RWPE1 (cell line): ENCODE measurements at regions not wholly inside any gene's neighbourhood (a gene's known extent, or its start where the extent isn't known, plus 50 kb on each side); places are given as distances from the start of the nearest gene placed in this dataset.

Experiments used
- CTCF ChIA-PET: fragments of 350-600 bp; sonication (Branson Sonifier 250); formaldehyde crosslinking; extraction: SDS; loops from one replicate; lab custom pipeline; 2021; lab: Yijun Ruan, JAX
- POLR2A ChIA-PET: fragments of 400-600 bp; formaldehyde crosslinking; extraction: SDS; loops from one replicate; lab custom pipeline; 2020; ENCODE audit warnings: antibody characterized with exemption; ENCODE audit not compliant: low non-redundant PET; lab: Yijun Ruan, JAX
- DNase-seq: peaks from one replicate; pipeline ENCODE4 v3.0.0; 2012; ENCODE audit warnings: low spot score
- H3K27ac ChIP-seq: fragments of 450-650 bp; 2 replicates; pipeline ENCODE4 v1.5.1; 2017
- TF ChIP-seq, protein P1 (sequence below): fragments of 450-650 bp; conservative IDR thresholded peaks from 2 replicates; pipeline ENCODE4 v1.5.1; 2017; ENCODE audit warnings: low read depth, mild to moderate bottlenecking

- CTCF ChIA-PET = no interaction called here
- no peak for DNase-seq
- no peak overlapping the region for H3K27ac ChIP-seq
- POLR2A ChIA-PET = no interaction called here
- TF ChIP-seq, protein P1, sequence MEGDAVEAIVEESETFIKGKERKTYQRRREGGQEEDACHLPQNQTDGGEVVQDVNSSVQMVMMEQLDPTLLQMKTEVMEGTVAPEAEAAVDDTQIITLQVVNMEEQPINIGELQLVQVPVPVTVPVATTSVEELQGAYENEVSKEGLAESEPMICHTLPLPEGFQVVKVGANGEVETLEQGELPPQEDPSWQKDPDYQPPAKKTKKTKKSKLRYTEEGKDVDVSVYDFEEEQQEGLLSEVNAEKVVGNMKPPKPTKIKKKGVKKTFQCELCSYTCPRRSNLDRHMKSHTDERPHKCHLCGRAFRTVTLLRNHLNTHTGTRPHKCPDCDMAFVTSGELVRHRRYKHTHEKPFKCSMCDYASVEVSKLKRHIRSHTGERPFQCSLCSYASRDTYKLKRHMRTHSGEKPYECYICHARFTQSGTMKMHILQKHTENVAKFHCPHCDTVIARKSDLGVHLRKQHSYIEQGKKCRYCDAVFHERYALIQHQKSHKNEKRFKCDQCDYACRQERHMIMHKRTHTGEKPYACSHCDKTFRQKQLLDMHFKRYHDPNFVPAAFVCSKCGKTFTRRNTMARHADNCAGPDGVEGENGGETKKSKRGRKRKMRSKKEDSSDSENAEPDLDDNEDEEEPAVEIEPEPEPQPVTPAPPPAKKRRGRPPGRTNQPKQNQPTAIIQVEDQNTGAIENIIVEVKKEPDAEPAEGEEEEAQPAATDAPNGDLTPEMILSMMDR = no peak
These were observed 322.3 kb downstream of the GBE1 start for GRCh38 chr3:81439108-81439507.

DNA sequence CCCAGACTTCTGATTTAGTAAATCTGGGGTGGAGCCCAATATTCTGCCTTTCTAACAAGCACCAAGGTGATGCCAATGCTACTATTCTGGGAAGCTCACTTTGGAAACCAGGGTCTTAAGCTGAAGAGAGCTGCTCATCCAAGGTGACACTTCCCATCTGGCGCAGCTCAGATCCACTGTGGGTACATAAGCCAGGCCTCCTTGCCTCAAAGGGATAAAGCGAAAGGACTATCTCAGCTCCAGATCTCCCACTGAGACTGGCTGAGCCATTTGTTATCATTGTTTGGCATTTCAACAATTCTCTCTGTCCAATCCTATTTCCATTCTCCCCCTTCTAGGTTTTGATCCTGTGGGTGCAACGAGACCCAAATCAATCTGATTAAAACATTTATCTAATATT is 323.8 kb downstream of the GBE1 start:
- DNase-seq = no peak
- H3K27ac ChIP-seq = no peak overlapping the region
- TF ChIP-seq, protein P1 = no peak
- POLR2A ChIA-PET = no interaction called here
- CTCF ChIA-PET = no interaction called here

DNA sequence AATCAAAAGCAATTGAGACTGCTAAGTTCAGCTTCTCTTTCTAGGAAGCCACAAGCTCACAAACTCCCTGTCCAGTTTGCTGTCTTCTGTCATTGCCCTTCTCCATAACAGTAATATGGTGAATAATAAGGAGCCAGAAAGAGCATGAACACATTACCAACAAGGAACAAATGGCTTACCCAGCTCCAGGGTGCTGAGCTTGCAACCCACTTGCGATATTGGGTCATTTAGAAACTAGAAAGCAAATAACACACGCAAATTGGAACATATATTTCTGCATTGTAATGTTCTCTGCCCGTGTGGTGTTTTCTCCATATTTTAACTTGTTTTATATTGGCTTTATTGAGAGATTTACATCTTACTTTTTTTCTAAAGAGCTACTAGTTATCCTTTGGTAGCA is 325.3 kb downstream of the GBE1 start:
- TF ChIP-seq, protein P1 = no peak
- DNase-seq = no peak
- POLR2A ChIA-PET = no interaction called here
- H3K27ac ChIP-seq = no peak overlapping the region
- CTCF ChIA-PET = no interaction called here

GRCh38 chr3:81435050-81435449 is 326.4 kb downstream of the GBE1 start:
- TF ChIP-seq, protein P1 = no peak
- POLR2A ChIA-PET = no interaction called here
- CTCF ChIA-PET = no interaction called here
- no peak for DNase-seq
- no peak overlapping the region for H3K27ac ChIP-seq

GRCh38 chr3:81434161-81434560 is 327.3 kb downstream of the GBE1 start:
- ChIA-PET POLR2A (no interaction called here), CTCF (no interaction called here)
- no peak overlapping the region for H3K27ac ChIP-seq

DNA sequence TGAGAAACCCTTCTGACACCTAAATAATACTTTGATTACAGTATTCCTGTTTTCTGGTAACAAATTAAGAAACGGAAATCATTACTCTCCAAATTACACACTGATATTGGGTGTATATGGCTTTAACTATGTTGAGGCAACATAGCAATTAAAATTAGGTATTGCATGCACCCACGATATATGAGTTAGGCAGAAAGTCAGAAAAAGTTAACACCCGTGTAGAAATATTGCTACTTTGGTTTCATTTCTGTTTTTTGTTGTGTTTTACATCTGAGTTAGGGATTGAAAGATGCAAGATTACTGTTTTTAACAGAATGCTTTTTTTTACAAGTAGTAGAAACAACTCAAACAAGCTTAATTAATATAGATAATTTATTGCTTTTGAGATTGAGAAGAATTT is 327.8 kb downstream of the GBE1 start:
- DNase-seq = no peak
- H3K27ac ChIP-seq = no peak overlapping the region
- POLR2A ChIA-PET = no interaction called here
- CTCF ChIA-PET = no interaction called here
- TF ChIP-seq, protein P1 = no peak

More at GRCh38 chr3:81434161-81434560, 327.3 kb downstream of the GBE1 start:
- no peak for DNase-seq
- TF ChIP-seq, protein P1 = no peak

GRCh38 chr3:81432456-81432855 is 329.0 kb downstream of the GBE1 start:
- TF ChIP-seq, protein P1 = no peak
- no peak for DNase-seq
- CTCF ChIA-PET = no interaction called here
- POLR2A ChIA-PET = no interaction called here
- H3K27ac ChIP-seq = no peak overlapping the region
